ENCODE measurements at regions not wholly inside any gene's neighbourhood (a gene's known extent, or its start where the extent isn't known, plus 50 kb on each side); places are given as distances from the start of the nearest gene placed in this dataset.

DNA sequence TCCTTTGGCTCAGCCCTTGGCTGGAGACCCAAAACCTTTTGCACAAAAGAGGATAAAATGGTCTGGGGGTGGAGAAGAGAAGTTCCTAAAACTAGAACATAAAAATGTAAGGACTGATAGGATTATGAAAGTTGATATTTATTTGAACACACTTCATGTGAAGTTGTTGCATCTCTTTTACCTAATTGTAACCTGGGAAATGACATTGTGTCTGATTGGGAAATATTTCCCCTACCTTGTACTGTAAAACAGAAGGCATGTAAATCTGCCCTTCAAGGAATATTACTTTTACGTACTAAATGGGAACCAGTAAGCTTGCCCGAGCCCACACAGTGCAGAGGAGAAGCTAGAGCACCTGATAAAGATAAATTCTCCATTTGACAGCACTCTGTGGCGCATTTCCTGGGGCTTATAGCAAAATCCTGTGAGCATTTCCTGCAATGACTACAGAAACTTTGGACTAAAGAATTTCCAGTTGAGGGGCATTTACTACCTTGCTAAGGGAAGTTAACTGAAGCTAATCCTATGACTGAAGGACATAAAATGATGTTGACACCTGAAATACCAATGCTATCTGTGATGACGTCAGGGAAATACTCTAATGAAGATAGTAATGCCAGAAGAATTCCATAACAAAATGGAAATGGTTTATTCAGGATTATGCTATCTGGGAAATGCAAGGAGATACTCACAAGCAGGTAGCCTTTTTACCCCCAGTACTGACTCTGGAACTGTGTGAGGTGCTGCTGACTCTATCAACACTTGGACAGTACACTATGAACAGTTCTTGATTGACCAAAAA, 78.3 kb upstream of the LIFR start:
- TF ChIP-seq GLI2 (tag by site-specific recombination; IDR thresholded peaks at IDR 0.05; ENCODE audit: borderline replicate concordance, low read depth) (no peak), WT1 (tag by site-specific recombination; IDR thresholded peaks at IDR 0.05) (no peak), ZNF174 (tag by site-specific recombination; IDR thresholded peaks at IDR 0.05) (no peak)
- TF ChIP-seq, protein P1, sequence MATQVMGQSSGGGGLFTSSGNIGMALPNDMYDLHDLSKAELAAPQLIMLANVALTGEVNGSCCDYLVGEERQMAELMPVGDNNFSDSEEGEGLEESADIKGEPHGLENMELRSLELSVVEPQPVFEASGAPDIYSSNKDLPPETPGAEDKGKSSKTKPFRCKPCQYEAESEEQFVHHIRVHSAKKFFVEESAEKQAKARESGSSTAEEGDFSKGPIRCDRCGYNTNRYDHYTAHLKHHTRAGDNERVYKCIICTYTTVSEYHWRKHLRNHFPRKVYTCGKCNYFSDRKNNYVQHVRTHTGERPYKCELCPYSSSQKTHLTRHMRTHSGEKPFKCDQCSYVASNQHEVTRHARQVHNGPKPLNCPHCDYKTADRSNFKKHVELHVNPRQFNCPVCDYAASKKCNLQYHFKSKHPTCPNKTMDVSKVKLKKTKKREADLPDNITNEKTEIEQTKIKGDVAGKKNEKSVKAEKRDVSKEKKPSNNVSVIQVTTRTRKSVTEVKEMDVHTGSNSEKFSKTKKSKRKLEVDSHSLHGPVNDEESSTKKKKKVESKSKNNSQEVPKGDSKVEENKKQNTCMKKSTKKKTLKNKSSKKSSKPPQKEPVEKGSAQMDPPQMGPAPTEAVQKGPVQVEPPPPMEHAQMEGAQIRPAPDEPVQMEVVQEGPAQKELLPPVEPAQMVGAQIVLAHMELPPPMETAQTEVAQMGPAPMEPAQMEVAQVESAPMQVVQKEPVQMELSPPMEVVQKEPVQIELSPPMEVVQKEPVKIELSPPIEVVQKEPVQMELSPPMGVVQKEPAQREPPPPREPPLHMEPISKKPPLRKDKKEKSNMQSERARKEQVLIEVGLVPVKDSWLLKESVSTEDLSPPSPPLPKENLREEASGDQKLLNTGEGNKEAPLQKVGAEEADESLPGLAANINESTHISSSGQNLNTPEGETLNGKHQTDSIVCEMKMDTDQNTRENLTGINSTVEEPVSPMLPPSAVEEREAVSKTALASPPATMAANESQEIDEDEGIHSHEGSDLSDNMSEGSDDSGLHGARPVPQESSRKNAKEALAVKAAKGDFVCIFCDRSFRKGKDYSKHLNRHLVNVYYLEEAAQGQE (tag by site-specific recombination; IDR thresholded peaks at IDR 0.05), result no peak
- TF ChIP-seq, protein P2, sequence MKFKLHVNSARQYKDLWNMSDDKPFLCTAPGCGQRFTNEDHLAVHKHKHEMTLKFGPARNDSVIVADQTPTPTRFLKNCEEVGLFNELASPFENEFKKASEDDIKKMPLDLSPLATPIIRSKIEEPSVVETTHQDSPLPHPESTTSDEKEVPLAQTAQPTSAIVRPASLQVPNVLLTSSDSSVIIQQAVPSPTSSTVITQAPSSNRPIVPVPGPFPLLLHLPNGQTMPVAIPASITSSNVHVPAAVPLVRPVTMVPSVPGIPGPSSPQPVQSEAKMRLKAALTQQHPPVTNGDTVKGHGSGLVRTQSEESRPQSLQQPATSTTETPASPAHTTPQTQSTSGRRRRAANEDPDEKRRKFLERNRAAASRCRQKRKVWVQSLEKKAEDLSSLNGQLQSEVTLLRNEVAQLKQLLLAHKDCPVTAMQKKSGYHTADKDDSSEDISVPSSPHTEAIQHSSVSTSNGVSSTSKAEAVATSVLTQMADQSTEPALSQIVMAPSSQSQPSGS (tag by site-specific recombination; IDR thresholded peaks at IDR 0.05; ENCODE audit: low read depth), result peak; percentile 46; the same call in 1 of the 2 replicates
- TF ChIP-seq, protein P3, sequence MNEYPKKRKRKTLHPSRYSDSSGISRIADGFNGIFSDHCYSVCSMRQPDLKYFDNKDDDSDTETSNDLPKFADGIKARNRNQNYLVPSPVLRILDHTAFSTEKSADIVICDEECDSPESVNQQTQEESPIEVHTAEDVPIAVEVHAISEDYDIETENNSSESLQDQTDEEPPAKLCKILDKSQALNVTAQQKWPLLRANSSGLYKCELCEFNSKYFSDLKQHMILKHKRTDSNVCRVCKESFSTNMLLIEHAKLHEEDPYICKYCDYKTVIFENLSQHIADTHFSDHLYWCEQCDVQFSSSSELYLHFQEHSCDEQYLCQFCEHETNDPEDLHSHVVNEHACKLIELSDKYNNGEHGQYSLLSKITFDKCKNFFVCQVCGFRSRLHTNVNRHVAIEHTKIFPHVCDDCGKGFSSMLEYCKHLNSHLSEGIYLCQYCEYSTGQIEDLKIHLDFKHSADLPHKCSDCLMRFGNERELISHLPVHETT (tag by site-specific recombination; IDR thresholded peaks at IDR 0.05), result no peak
- TF ChIP-seq, protein P4, sequence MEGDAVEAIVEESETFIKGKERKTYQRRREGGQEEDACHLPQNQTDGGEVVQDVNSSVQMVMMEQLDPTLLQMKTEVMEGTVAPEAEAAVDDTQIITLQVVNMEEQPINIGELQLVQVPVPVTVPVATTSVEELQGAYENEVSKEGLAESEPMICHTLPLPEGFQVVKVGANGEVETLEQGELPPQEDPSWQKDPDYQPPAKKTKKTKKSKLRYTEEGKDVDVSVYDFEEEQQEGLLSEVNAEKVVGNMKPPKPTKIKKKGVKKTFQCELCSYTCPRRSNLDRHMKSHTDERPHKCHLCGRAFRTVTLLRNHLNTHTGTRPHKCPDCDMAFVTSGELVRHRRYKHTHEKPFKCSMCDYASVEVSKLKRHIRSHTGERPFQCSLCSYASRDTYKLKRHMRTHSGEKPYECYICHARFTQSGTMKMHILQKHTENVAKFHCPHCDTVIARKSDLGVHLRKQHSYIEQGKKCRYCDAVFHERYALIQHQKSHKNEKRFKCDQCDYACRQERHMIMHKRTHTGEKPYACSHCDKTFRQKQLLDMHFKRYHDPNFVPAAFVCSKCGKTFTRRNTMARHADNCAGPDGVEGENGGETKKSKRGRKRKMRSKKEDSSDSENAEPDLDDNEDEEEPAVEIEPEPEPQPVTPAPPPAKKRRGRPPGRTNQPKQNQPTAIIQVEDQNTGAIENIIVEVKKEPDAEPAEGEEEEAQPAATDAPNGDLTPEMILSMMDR (tag by site-specific recombination; IDR thresholded peaks at IDR 0.05), result no peak
